GM19397 (cell line): ENCODE measurements at regions not wholly inside any gene's neighbourhood (a gene's known extent, or its start where the extent isn't known, plus 50 kb on each side); places are given as distances from the start of the nearest gene placed in this dataset.

Experiments
- ATAC-seq: cut with Tn5 transposase; IDR thresholded peaks from one replicate; pipeline ENCODE4 v1.9.1; 2021; ENCODE audit warnings: mild to moderate bottlenecking, moderate library complexity; ENCODE audit not compliant: unreplicated experiment

DNA sequence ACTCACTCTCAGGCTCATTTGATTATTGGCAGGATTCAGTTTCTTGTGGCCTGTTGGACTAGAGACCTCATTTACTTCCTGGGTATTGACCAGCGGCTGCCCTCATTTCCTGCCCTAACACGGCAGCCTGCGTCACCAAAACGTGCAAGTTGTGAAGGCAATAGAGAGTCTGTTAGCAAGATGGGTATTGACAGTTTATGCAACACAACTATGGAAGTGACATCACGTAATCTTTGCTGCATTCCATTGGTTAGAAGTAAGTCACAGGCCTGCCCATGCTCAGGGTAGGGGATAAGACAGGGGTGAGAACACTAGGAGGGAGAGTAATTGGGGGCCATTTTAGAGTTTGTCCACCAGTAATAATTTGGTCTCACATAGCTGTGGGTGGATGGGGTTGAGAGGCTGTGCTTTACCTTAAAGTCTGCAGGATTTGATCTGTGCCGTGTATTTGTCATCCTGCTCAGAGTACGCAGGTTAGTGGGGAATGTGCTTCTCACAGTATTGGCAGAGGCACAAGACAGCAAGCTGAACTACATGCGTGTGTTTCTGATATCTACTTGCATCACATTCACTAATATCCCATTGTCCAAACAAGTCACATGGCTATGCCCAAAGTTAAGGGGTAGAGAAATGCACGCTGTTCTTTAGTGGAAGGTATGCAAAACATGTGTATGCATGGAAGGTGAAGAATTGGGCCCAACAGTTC, 83.3 kb downstream of the EDEM1 start:
- no peak for ATAC-seq

DNA sequence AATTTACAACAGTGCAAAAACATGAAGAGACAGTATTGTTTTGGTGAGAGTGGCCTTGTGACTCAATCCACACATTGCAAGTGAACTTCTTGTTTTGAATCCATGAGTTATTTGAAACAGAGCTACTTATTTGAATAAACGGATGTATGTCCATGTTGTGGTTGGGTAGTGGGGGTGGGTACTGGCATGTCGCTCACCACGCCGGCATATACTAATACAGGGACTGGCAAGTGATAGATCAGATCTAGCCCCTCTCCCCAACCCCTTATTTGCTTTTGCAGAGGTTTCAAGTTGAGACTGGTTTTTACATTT, 83.8 kb downstream of the EDEM1 start:
- ATAC-seq: no peak

GRCh38 chr3:5272387-5272786, 84.9 kb downstream of the EDEM1 start:
- ATAC-seq: no peak

DNA sequence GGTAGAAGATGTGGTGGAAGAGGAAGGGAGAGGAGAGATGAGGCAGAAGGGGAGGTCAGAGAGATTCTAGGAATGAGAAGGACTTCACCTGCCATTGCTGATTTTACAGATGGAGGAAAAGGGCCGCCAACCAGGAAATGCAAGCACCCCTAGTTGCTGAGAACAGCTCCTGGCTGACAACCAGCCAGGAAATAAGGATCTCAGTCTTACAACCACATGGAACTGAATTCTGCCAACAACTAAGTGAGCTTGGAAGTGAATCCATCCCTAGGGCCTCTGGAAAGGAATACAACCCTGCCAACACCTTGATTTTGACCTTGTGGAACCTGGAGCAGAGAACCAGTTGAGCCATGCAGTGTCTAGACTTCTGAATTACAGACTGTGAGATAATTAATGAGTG, 86.6 kb downstream of the EDEM1 start:
- ATAC-seq: no peak

DNA sequence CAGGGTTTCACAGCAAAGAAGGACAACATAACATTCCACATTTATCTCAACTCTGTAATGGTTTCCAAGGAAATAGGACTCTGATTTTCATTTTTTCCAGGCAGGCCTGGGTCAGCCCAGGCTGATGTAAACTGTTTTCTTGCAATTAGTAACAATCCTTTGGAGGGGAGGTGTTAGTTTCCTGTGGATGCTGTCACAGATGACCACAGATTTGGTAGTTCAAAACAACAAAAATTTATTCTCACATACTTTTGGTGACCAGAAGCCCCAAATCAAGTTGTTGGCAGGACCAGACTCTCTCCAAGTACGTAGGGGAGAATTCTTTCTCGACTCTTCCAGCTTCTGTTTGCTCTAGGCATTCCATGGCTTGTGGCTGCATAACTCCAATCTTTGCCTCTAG, 88.0 kb downstream of the EDEM1 start:
- ATAC-seq: no peak

DNA sequence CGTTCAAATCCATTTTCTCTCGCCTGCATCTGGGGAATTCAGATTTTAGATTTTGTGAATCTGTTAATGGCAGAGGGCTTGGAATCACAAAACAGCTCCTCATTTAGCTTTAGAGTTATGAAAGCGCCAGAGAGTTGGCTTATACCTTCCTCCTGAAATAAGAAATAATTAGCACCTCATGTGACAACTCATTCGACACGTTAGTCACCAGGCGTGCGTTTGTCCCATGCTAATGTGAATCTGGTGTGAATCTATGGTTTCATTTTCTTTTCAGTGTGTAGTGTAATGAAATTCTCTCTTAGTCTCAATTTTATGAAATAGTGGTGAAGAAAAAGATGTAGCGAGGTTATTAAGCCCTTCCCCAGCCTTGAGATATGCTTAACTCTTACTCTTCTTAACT, 89.4 kb downstream of the EDEM1 start:
- no peak for ATAC-seq

DNA sequence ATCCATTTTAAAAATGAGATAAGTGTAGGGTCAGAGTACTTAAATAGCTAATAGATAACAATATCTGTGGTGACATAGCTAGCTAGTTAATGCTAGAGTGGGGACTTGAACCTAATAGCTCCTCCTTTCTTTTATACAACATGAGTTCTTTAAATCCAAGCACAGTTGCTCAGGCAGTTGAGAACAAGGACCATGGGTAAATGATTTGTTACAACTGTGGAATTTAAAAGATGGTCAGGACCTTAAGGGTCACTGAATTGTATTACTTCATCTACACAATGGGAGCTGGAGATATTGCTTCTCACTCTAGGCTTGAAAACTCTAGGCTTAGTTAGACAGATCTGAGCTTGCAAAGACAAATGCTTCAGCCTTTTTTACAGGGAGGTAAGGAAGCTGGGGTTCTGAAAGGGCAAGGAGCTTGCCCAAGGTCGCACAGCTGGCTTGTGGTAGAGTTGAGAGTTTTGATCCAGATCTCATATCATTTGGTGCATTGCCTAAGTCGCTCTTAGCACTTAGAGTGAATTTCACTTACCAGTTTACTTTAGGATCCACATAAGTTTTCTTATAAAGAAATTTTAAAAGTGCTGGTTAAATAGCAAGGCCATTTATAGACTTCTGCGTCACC, 90.2 kb downstream of the EDEM1 start:
- no peak for ATAC-seq

GRCh38 chr3:5278666-5279065, 91.2 kb downstream of the EDEM1 start:
- ATAC-seq: no peak

DNA sequence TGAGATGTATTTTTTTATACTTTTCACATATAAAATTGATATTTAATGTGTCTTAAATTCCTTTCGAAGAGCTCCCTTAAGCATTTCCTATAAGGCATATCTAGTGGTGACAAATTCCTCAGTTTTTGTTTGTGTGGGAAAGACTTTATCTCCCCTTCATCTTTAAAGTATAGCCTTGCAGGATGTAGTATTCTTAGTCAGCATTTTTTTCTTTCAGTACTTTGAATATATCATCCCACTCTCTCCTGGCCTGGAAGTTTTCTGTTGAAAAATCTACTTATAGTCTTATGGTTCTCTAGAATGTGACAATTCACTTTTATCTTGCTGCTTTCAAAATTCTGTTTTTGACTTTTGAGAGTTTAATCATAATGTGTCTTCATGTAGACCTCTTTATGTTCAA, 95.2 kb downstream of the EDEM1 start:
- no peak for ATAC-seq

DNA sequence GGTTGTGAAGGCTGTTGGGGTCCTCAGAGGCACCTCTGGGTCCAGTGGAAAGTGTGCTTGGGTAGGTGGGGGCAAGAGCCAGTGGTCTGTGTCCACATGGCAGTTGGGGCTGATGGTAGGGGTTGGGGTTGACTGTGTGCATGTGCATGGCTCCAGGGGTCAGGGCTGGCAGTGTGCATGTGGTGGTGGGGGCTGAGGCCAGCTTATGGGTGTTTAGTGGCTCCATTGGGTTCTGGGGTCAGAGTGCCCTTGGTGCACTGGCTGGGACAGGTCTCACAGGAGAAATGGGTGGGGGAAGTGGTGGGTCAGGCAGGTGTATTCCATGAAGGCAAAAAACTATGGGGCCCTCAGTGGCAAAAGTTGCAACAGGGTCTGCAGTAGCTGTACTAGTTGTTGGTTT, 97.9 kb downstream of the EDEM1 start:
- ATAC-seq: no peak

DNA sequence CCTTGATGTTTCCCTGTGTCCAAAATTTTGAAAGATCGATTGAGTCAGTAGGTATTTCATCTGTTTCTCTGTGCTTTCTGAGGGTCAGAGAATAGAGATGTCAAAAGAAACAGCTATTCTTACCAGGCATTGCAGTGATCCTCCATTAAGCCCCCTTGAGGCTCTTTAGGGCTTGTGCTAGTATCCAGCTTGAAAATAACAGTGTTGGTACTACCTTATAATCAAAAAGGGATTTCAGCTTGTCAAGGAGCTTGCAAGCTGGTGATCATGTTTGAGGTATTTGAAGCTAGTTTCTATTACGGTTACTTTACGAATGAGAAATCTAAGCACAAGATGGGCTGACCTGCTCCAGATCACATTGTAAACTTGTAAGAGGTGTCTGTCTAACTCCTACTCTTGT, 103.4 kb downstream of the EDEM1 start:
- ATAC-seq: no peak

DNA sequence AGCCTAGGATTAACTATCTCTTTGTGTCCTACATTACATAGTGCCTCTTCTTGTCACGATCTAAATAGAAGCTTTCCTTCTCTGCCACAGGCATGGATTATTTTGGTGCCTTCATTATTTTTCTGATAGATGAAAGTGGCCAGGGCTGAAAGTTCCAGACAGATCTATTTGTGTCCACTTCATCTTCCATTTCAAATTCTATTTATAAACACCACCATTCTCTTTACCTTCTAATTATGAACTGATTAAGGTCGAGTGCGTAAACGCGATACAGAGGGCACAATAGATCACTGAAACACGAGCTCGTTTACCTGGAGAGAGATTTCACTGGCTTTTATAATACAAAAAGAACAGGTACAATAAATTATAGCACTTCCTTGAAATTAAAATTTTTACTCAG, 105.0 kb downstream of the EDEM1 start:
- ATAC-seq: no peak

- no peak for ATAC-seq
These were observed 105.7 kb downstream of the EDEM1 start for GRCh38 chr3:5293207-5293606.

GRCh38 chr3:5294356-5294755, 106.8 kb downstream of the EDEM1 start:
- ATAC-seq: no peak

DNA sequence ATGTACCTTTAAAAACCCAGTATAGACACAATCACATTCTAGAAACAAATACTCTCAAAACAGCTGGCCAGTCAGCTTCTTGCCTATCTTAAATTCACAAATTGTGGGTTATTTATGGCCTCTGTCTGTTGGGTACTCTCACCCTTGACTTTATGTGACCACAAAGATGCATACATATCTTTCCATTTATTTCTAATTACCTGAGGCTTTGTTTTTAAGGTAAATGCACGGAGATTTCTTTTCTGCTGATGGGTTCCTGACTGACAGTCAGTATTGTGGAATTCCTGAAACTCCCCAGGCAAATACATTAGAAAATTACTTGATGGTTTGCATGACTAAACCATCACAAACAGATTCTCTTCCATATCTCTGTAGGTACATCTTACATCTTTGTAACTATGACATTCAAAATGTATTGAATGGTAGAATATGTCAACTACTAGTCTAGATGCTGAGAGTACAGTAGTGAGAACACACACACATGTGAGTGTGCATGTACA, 107.7 kb downstream of the EDEM1 start:
- no peak for ATAC-seq

GRCh38 chr3:5296362-5296761, 108.9 kb downstream of the EDEM1 start:
- no peak for ATAC-seq

DNA sequence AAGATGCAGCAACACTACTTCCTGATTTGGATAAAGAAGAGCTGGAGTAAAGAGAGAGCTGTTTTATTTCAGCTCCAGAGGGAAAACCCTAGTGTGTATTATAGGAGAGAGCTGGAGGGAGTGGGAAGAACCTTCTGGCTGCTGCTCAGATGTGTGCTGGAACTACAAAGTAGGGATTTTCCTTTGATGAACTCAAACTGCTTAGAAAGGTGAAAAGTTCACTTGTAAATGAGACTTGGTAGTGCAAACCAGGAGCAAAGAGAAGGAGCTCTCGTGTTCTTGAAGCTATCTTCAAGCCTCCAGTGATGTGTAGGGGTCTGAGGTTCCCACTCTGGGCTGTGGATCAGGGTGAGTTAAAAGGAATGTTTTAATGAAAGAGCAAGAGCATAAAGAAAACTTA, 110.4 kb downstream of the EDEM1 start:
- ATAC-seq: no peak

- peak; percentile 97 for ATAC-seq
These were observed 110.9 kb downstream of the EDEM1 start for GRCh38 chr3:5298453-5298852.

- no peak for ATAC-seq
These were observed 111.7 kb downstream of the EDEM1 start for GRCh38 chr3:5299161-5299560.

GRCh38 chr3:5300638-5301037, 113.1 kb downstream of the EDEM1 start:
- ATAC-seq: no peak

GRCh38 chr3:5301651-5302297, 114.3 kb downstream of the EDEM1 start:
- ATAC-seq: no peak

DNA sequence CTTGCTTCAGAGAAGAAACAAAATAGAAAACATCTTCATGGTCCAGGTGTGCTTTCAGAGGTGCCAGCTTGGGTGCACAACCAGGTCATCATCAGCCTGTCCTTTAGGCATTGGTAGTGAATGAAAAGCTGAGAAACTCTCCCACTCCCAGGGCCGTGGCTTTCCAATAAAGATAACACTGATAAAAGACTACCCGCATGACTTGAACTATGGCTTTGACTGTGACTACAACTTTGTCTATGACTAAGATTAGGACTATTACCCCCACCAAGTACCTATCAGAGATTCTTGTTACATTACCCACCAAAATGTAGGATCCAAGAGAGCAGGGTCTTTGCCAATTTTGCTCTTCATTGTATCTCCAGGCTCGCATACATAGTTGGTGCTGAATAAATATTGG, 115.2 kb downstream of the EDEM1 start:
- no peak for ATAC-seq
